SW 1271 (cell line): ENCODE measurements at regions not wholly inside any gene's neighbourhood (a gene's known extent, or its start where the extent isn't known, plus 50 kb on each side); places are given as distances from the start of the nearest gene placed in this dataset.

Source experiments
- DNase-seq, 2 experiments: peaks; one replicate each; lab custom pipeline; 2025; lab: John Stamatoyannopoulos, UW

- no peak for DNase-seq
Measured at GRCh38 chr6:169847901-169848311, 96.5 kb downstream of the ERMARD start.

GRCh38 chr6:169847141-169847674 lies 95.8 kb downstream of the ERMARD start:
- DNase-seq = no peak

- DNase-seq = no peak
Measured at GRCh38 chr6:169846286-169847056, 95.0 kb downstream of the ERMARD start.

- DNase-seq = no peak
Measured at GRCh38 chr6:169845426-169846285, 94.2 kb downstream of the ERMARD start.

GRCh38 chr6:169844946-169845345 lies 93.5 kb downstream of the ERMARD start:
- DNase-seq = no peak

GRCh38 chr6:169843991-169844390 lies 92.6 kb downstream of the ERMARD start:
- no peak for DNase-seq

GRCh38 chr6:169843110-169843509 lies 91.7 kb downstream of the ERMARD start:
- DNase-seq = no peak

- DNase-seq = no peak
Measured at GRCh38 chr6:169841907-169842606, 90.6 kb downstream of the ERMARD start.

- no peak for DNase-seq
Measured at GRCh38 chr6:169841251-169841650, 89.8 kb downstream of the ERMARD start.

GRCh38 chr6:169839898-169840631 lies 88.6 kb downstream of the ERMARD start:
- DNase-seq = no peak

GRCh38 chr6:169839493-169839892 lies 88.1 kb downstream of the ERMARD start:
- no peak for DNase-seq

GRCh38 chr6:169839029-169839481 lies 87.6 kb downstream of the ERMARD start:
- no peak for DNase-seq

- DNase-seq = no peak
Measured at GRCh38 chr6:169838346-169839028, 87.1 kb downstream of the ERMARD start.

GRCh38 chr6:169837529-169838250 lies 86.3 kb downstream of the ERMARD start:
- DNase-seq = no peak

GRCh38 chr6:169833258-169833794 lies 81.9 kb downstream of the ERMARD start:
- DNase-seq = no peak

- no peak for DNase-seq
Measured at GRCh38 chr6:169832247-169832948, 81.0 kb downstream of the ERMARD start.

GRCh38 chr6:169831450-169832246 lies 80.2 kb downstream of the ERMARD start:
- DNase-seq = peak in 1 of 2 experiments; percentile 37
